ENCODE measurements at regions not wholly inside any gene's neighbourhood (a gene's known extent, or its start where the extent isn't known, plus 50 kb on each side); places are given as distances from the start of the nearest gene placed in this dataset.
"Not testable (repeated sequence)": the region's sequence is repeated elsewhere in the genome, so short reads cannot be mapped to it uniquely, and the experiment has no call there.

GRCh38 chrX:109218761-109219160 lies 263.1 kb downstream of the GUCY2F start:
- Histone ChIP-seq H3K4me3 (no peak overlapping the region), H3K27ac (no peak overlapping the region), H3K4me1 (no peaks in the 10 kb centered on the region), H3K27me3 (no peaks in the 10 kb centered on the region), H3K36me3 (no peaks in the 10 kb centered on the region), H3K9me3 (replicated peaks) (no peaks in the 10 kb centered on the region)
- no peak for DNase-seq

GRCh38 chrX:109199726-109200125 lies 282.2 kb downstream of the GUCY2F start:
- DNase-seq = no peak

GRCh38 chrX:109190542-109190941 lies 291.3 kb downstream of the GUCY2F start:
- no peak overlapping the region for H3K27ac ChIP-seq
- DNase-seq = no peak
- H3K9me3 ChIP-seq (replicated peaks) = no peaks in the 10 kb centered on the region
- no peaks in the 10 kb centered on the region for H3K36me3 ChIP-seq
- no peaks in the 10 kb centered on the region for H3K4me1 ChIP-seq
- no peaks in the 10 kb centered on the region for H3K27me3 ChIP-seq
- H3K4me3 ChIP-seq = no peak overlapping the region

More at GRCh38 chrX:109199726-109200125, 282.2 kb downstream of the GUCY2F start:
- Histone ChIP-seq H3K27ac (no peak overlapping the region), H3K4me3 (no peak overlapping the region), H3K27me3 (no peaks in the 10 kb centered on the region), H3K9me3 (replicated peaks) (no peaks in the 10 kb centered on the region), H3K4me1 (no peaks in the 10 kb centered on the region), H3K36me3 (no peaks in the 10 kb centered on the region)

- H3K4me3 ChIP-seq = no peak overlapping the region
- DNase-seq = no peak
- H3K4me1 ChIP-seq = no peaks in the 10 kb centered on the region
- H3K27me3 ChIP-seq = no peaks in the 10 kb centered on the region
- no peak overlapping the region for H3K27ac ChIP-seq
- H3K36me3 ChIP-seq = no peaks in the 10 kb centered on the region
- H3K9me3 ChIP-seq (replicated peaks) = no peaks in the 10 kb centered on the region
Observed at GRCh38 chrX:109187473-109188168, 294.3 kb downstream of the GUCY2F start.

- no peak overlapping the region for H3K4me3 ChIP-seq
- H3K27me3 ChIP-seq = no peaks in the 10 kb centered on the region
- no peak for DNase-seq
- no peaks in the 10 kb centered on the region for H3K36me3 ChIP-seq
- no peaks in the 10 kb centered on the region for H3K4me1 ChIP-seq
- H3K27ac ChIP-seq = no peak overlapping the region
- H3K9me3 ChIP-seq (replicated peaks) = no peaks in the 10 kb centered on the region
Observed at GRCh38 chrX:109186939-109187338, 294.9 kb downstream of the GUCY2F start.

- Histone ChIP-seq H3K9me3 (replicated peaks) (no peaks in the 10 kb centered on the region), H3K36me3 (no peaks in the 10 kb centered on the region), H3K27me3 (no peaks in the 10 kb centered on the region), H3K4me3 (no peak overlapping the region), H3K27ac (no peak overlapping the region), H3K4me1 (no peaks in the 10 kb centered on the region)
- no peak for DNase-seq
Observed at GRCh38 chrX:109184506-109185139, 297.3 kb downstream of the GUCY2F start.

GRCh38 chrX:109172091-109172602 lies 309.7 kb downstream of the GUCY2F start:
- H3K4me1 ChIP-seq = no peaks in the 10 kb centered on the region
- DNase-seq = no peak

GRCh38 chrX:109155161-109155560 lies 326.7 kb downstream of the GUCY2F start:
- H3K4me1 ChIP-seq = no peaks in the 10 kb centered on the region
- no peaks in the 10 kb centered on the region for H3K9me3 ChIP-seq (replicated peaks)
- H3K36me3 ChIP-seq = no peaks in the 10 kb centered on the region
- no peak overlapping the region for H3K4me3 ChIP-seq
- H3K27me3 ChIP-seq = no peaks in the 10 kb centered on the region
- DNase-seq = no peak
- H3K27ac ChIP-seq = no peak overlapping the region

More at GRCh38 chrX:109172091-109172602, 309.7 kb downstream of the GUCY2F start:
- no peaks in the 10 kb centered on the region for H3K27me3 ChIP-seq
- H3K9me3 ChIP-seq (replicated peaks) = no peaks in the 10 kb centered on the region
- no peak overlapping the region for H3K4me3 ChIP-seq
- H3K36me3 ChIP-seq = no peaks in the 10 kb centered on the region
- H3K27ac ChIP-seq = no peak overlapping the region

GRCh38 chrX:109144173-109144572 lies 337.7 kb downstream of the GUCY2F start:
- not testable (repeated sequence) for H3K27me3 ChIP-seq; H3K9me3 ChIP-seq (replicated peaks); DNase-seq; H3K27ac ChIP-seq; H3K36me3 ChIP-seq; H3K4me3 ChIP-seq; H3K4me1 ChIP-seq

- Histone ChIP-seq H3K4me3 (no peak overlapping the region), H3K27me3 (no peaks in the 10 kb centered on the region), H3K27ac (no peak overlapping the region), H3K4me1 (no peaks in the 10 kb centered on the region), H3K36me3 (no peaks in the 10 kb centered on the region), H3K9me3 (replicated peaks) (no peaks in the 10 kb centered on the region)
- no peak for DNase-seq
Observed at GRCh38 chrX:109140463-109140862, 341.4 kb downstream of the GUCY2F start.

- no peak overlapping the region for H3K4me3 ChIP-seq
- H3K9me3 ChIP-seq (replicated peaks) = no peaks in the 10 kb centered on the region
- H3K27me3 ChIP-seq = no peaks in the 10 kb centered on the region
- no peaks in the 10 kb centered on the region for H3K4me1 ChIP-seq
- H3K27ac ChIP-seq = no peak overlapping the region
- no peak for DNase-seq
- H3K36me3 ChIP-seq = no peaks in the 10 kb centered on the region
Observed at GRCh38 chrX:109134777-109135176, 347.1 kb downstream of the GUCY2F start.

GRCh38 chrX:109125304-109125703 lies 356.6 kb downstream of the GUCY2F start:
- Histone ChIP-seq H3K36me3 (no peaks in the 10 kb centered on the region), H3K27ac (no peak overlapping the region), H3K4me1 (no peaks in the 10 kb centered on the region), H3K9me3 (replicated peaks) (no peaks in the 10 kb centered on the region), H3K4me3 (no peak overlapping the region), H3K27me3 (no peaks in the 10 kb centered on the region)
- no peak for DNase-seq

GRCh38 chrX:109089359-109089758 lies 353.0 kb upstream of the IRS4 start:
- no peak overlapping the region for H3K4me3 ChIP-seq
- no peak overlapping the region for H3K27ac ChIP-seq
- no peaks in the 10 kb centered on the region for H3K27me3 ChIP-seq
- H3K36me3 ChIP-seq = no peaks in the 10 kb centered on the region
- H3K4me1 ChIP-seq = no peaks in the 10 kb centered on the region
- no peaks in the 10 kb centered on the region for H3K9me3 ChIP-seq (replicated peaks)
- DNase-seq = no peak

GRCh38 chrX:109077788-109078187 lies 341.4 kb upstream of the IRS4 start:
- no peaks in the 10 kb centered on the region for H3K4me1 ChIP-seq
- no peaks in the 10 kb centered on the region for H3K27me3 ChIP-seq
- no peak overlapping the region for H3K27ac ChIP-seq
- no peak overlapping the region for H3K4me3 ChIP-seq
- no peaks in the 10 kb centered on the region for H3K9me3 ChIP-seq (replicated peaks)
- DNase-seq = no peak
- H3K36me3 ChIP-seq = no peaks in the 10 kb centered on the region

GRCh38 chrX:109054181-109054581 lies 317.8 kb upstream of the IRS4 start:
- not testable (repeated sequence) for H3K4me1 ChIP-seq; H3K4me3 ChIP-seq; H3K27me3 ChIP-seq; H3K36me3 ChIP-seq; H3K27ac ChIP-seq; H3K9me3 ChIP-seq (replicated peaks); DNase-seq

GRCh38 chrX:109049903-109050302 lies 313.5 kb upstream of the IRS4 start:
- H3K9me3 ChIP-seq (replicated peaks) = no peaks in the 10 kb centered on the region
- no peak for DNase-seq

More at GRCh38 chrX:109049903-109050302, 313.5 kb upstream of the IRS4 start:
- no peak overlapping the region for H3K27ac ChIP-seq
- no peaks in the 10 kb centered on the region for H3K27me3 ChIP-seq
- no peaks in the 10 kb centered on the region for H3K4me1 ChIP-seq
- no peaks in the 10 kb centered on the region for H3K36me3 ChIP-seq
- no peak overlapping the region for H3K4me3 ChIP-seq

Data from SJCRH30 (cell line).